SJSA1 (cell line): ENCODE measurements at regions not wholly inside any gene's neighbourhood (a gene's known extent, or its start where the extent isn't known, plus 50 kb on each side); places are given as distances from the start of the nearest gene placed in this dataset.

Source experiments
- DNase-seq, 2 experiments: peaks; one replicate each; pipeline ENCODE4 v3.0.0-alpha.2; 2015 to 2020; ENCODE audit warnings: low spot score in 2 of 2, low read depth in 1 of 2
- H3K27ac ChIP-seq: fragments of 250-450 bp; sonication (Bioruptor Pico); 2 replicates; pipeline ENCODE4 v1.5.1; 2020; ENCODE audit warnings: mild to moderate bottlenecking, moderate library complexity
- H3K27me3 ChIP-seq: fragments of 250-450 bp; sonication (Bioruptor Pico); replicated peaks from 2 replicates; pipeline ENCODE4 v1.5.1; 2020; ENCODE audit warnings: mild to moderate bottlenecking, moderate library complexity
- H3K36me3 ChIP-seq: fragments of 250-450 bp; sonication (Bioruptor Pico); 2 replicates; pipeline ENCODE4 v1.5.1; 2020; ENCODE audit warnings: mild to moderate bottlenecking
- H3K4me1 ChIP-seq: fragments of 250-450 bp; sonication (Bioruptor Pico); replicated peaks from 2 replicates; pipeline ENCODE4 v1.6.1; 2021; ENCODE audit warnings: mild to moderate bottlenecking
- H3K4me3 ChIP-seq: fragments of 250-450 bp; sonication (Bioruptor Pico); 2 replicates; pipeline ENCODE4 v1.5.1; 2020; ENCODE audit warnings: mild to moderate bottlenecking
- H3K9me3 ChIP-seq: fragments of 250-450 bp; sonication (Bioruptor Pico); replicated peaks from 2 replicates; pipeline ENCODE4 v1.5.1; 2020; ENCODE audit warnings: mild to moderate bottlenecking

- Histone ChIP-seq H3K4me1 (no peaks in the 10 kb centered on the region), H3K4me3 (no peak overlapping the region), H3K9me3 (no peaks in the 10 kb centered on the region), H3K36me3 (no peaks in the 10 kb centered on the region), H3K27ac (no peak overlapping the region), H3K27me3 (no peaks in the 10 kb centered on the region)
- DNase-seq = no peak
Measured at GRCh38 chr1:165063181-165063965, 293.1 kb downstream of the LMX1A start.

GRCh38 chr1:165062346-165062745 is 294.2 kb downstream of the LMX1A start:
- Histone ChIP-seq H3K9me3 (no peaks in the 10 kb centered on the region), H3K4me3 (no peak overlapping the region), H3K27me3 (no peaks in the 10 kb centered on the region), H3K27ac (no peak overlapping the region), H3K36me3 (no peaks in the 10 kb centered on the region), H3K4me1 (no peaks in the 10 kb centered on the region)
- DNase-seq = no peak

GRCh38 chr1:165060285-165060793 is 296.2 kb downstream of the LMX1A start:
- DNase-seq = no peak
- H3K9me3 ChIP-seq = no peaks in the 10 kb centered on the region

GRCh38 chr1:165057956-165058355 is 298.6 kb downstream of the LMX1A start:
- Histone ChIP-seq H3K27me3 (no peaks in the 10 kb centered on the region), H3K27ac (no peak overlapping the region), H3K9me3 (no peaks in the 10 kb centered on the region), H3K36me3 (no peaks in the 10 kb centered on the region), H3K4me1 (no peaks in the 10 kb centered on the region), H3K4me3 (no peak overlapping the region)
- no peak for DNase-seq

More at GRCh38 chr1:165060285-165060793, 296.2 kb downstream of the LMX1A start:
- Histone ChIP-seq H3K27me3 (no peaks in the 10 kb centered on the region), H3K36me3 (no peaks in the 10 kb centered on the region), H3K27ac (no peak overlapping the region), H3K4me3 (no peak overlapping the region), H3K4me1 (no peaks in the 10 kb centered on the region)

- DNase-seq = no peak
- Histone ChIP-seq H3K27ac (no peak overlapping the region), H3K4me3 (no peak overlapping the region), H3K36me3 (no peaks in the 10 kb centered on the region), H3K27me3 (no peaks in the 10 kb centered on the region), H3K9me3 (no peaks in the 10 kb centered on the region), H3K4me1 (no peaks in the 10 kb centered on the region)
Measured at GRCh38 chr1:165056914-165057313, 299.6 kb downstream of the LMX1A start.

- Histone ChIP-seq H3K27ac (no peak overlapping the region), H3K4me1 (no peaks in the 10 kb centered on the region), H3K27me3 (no peaks in the 10 kb centered on the region), H3K9me3 (no peaks in the 10 kb centered on the region), H3K36me3 (no peaks in the 10 kb centered on the region), H3K4me3 (no peak overlapping the region)
- DNase-seq = no peak
Measured at GRCh38 chr1:165055581-165055980, 300.9 kb downstream of the LMX1A start.

- Histone ChIP-seq H3K4me1 (no peaks in the 10 kb centered on the region), H3K9me3 (no peaks in the 10 kb centered on the region), H3K27ac (no peak overlapping the region), H3K4me3 (no peak overlapping the region), H3K36me3 (no peaks in the 10 kb centered on the region), H3K27me3 (no peaks in the 10 kb centered on the region)
- no peak for DNase-seq
Measured at GRCh38 chr1:165054627-165055026, 301.9 kb downstream of the LMX1A start.

- Histone ChIP-seq H3K4me3 (no peak overlapping the region), H3K27me3 (no peaks in the 10 kb centered on the region), H3K4me1 (no peaks in the 10 kb centered on the region), H3K27ac (no peak overlapping the region), H3K36me3 (no peaks in the 10 kb centered on the region), H3K9me3 (no peaks in the 10 kb centered on the region)
- no peak for DNase-seq
Measured at GRCh38 chr1:165053351-165053750, 303.2 kb downstream of the LMX1A start.

- H3K27ac ChIP-seq = no peak overlapping the region
- H3K27me3 ChIP-seq = no peaks in the 10 kb centered on the region
- no peaks in the 10 kb centered on the region for H3K4me1 ChIP-seq
- no peak overlapping the region for H3K4me3 ChIP-seq
- DNase-seq = no peak
- H3K36me3 ChIP-seq = no peaks in the 10 kb centered on the region
- H3K9me3 ChIP-seq = no peaks in the 10 kb centered on the region
Measured at GRCh38 chr1:165052936-165053335, 303.6 kb downstream of the LMX1A start.

- Histone ChIP-seq H3K9me3 (no peaks in the 10 kb centered on the region), H3K4me1 (no peaks in the 10 kb centered on the region), H3K27me3 (no peaks in the 10 kb centered on the region), H3K4me3 (no peak overlapping the region), H3K36me3 (no peaks in the 10 kb centered on the region), H3K27ac (no peak overlapping the region)
- no peak for DNase-seq
Measured at GRCh38 chr1:165052431-165052830, 304.1 kb downstream of the LMX1A start.

- Histone ChIP-seq H3K27me3 (no peaks in the 10 kb centered on the region), H3K36me3 (no peaks in the 10 kb centered on the region), H3K4me3 (no peak overlapping the region), H3K4me1 (no peaks in the 10 kb centered on the region), H3K27ac (no peak overlapping the region), H3K9me3 (no peaks in the 10 kb centered on the region)
- no peak for DNase-seq
Measured at GRCh38 chr1:165050246-165050645, 306.3 kb downstream of the LMX1A start.

- no peaks in the 10 kb centered on the region for H3K4me1 ChIP-seq
- no peaks in the 10 kb centered on the region for H3K27me3 ChIP-seq
- H3K4me3 ChIP-seq = no peak overlapping the region
- no peaks in the 10 kb centered on the region for H3K36me3 ChIP-seq
- H3K27ac ChIP-seq = no peak overlapping the region
- no peaks in the 10 kb centered on the region for H3K9me3 ChIP-seq
- no peak for DNase-seq
Measured at GRCh38 chr1:165047994-165048393, 308.5 kb downstream of the LMX1A start.

GRCh38 chr1:165045902-165046301 is 310.6 kb downstream of the LMX1A start:
- no peak for DNase-seq
- Histone ChIP-seq H3K4me3 (no peak overlapping the region), H3K27ac (no peak overlapping the region), H3K4me1 (no peaks in the 10 kb centered on the region), H3K9me3 (no peaks in the 10 kb centered on the region), H3K36me3 (no peaks in the 10 kb centered on the region), H3K27me3 (no peaks in the 10 kb centered on the region)

GRCh38 chr1:165040641-165041040 is 315.9 kb downstream of the LMX1A start:
- H3K27ac ChIP-seq = no peak overlapping the region
- H3K36me3 ChIP-seq = no peaks in the 10 kb centered on the region
- no peaks in the 10 kb centered on the region for H3K9me3 ChIP-seq
- H3K27me3 ChIP-seq = no peaks in the 10 kb centered on the region
- H3K4me1 ChIP-seq = no peaks in the 10 kb centered on the region
- no peak for DNase-seq
- no peak overlapping the region for H3K4me3 ChIP-seq

GRCh38 chr1:165039996-165040395 is 316.5 kb downstream of the LMX1A start:
- Histone ChIP-seq H3K9me3 (no peaks in the 10 kb centered on the region), H3K4me1 (no peaks in the 10 kb centered on the region), H3K27ac (no peak overlapping the region), H3K36me3 (no peaks in the 10 kb centered on the region), H3K4me3 (no peak overlapping the region), H3K27me3 (no peaks in the 10 kb centered on the region)
- DNase-seq = no peak
